HG03432 (cell line): ENCODE measurements at regions not wholly inside any gene's neighbourhood (a gene's known extent, or its start where the extent isn't known, plus 50 kb on each side); places are given as distances from the start of the nearest gene placed in this dataset.
A peak's percentile ranks its signal among the peaks of the same experiment; 100 is the strongest.
"Not testable (repeated sequence)": the region's sequence is repeated elsewhere in the genome, so short reads cannot be mapped to it uniquely, and the experiment has no call there.

Experiments
- ATAC-seq: cut with Tn5 transposase; IDR thresholded peaks from one replicate; pipeline ENCODE4 v1.9.1; 2021; ENCODE audit warnings: mild to moderate bottlenecking, moderate library complexity; ENCODE audit not compliant: unreplicated experiment

DNA sequence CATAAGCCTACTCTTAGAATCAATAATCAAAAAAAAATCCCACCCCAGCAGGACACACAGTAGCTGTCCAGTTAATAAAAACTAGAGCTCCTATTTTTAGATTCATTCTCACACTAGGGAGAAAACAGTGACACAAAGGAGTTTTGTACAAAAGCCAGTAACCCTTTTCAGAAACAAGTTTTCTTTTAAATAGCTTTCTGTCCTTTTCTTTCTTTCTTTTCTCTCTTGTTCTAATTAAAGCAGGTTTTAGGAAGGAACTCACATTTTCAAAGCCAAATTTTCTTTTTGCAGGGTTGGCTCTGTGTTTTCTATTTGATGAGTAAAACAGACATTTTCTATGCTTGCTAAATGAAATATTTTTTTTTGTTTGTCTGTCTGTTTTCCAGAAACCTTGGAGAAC is 1390.7 kb downstream of the FAM181B start:
- no peak for ATAC-seq

DNA sequence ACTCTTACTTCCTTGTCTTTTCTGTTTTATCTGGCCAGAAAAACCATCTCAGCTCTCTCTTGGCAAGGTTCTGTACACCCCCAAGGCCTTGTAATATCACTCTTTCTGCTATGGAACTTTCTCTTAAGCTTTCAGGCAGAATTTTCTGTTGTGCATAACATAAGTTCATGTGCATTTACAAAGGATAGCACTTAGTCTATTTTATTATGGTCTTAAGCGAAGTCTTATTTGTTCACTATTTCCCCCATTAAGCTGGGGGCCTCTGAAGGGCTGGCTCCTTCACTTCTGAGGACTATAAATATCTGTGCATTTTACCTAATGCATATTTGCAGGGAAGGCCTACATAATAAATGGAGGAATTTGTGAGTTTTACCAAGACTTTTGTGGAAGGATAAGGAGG is 1393.4 kb downstream of the FAM181B start:
- no peak for ATAC-seq

DNA sequence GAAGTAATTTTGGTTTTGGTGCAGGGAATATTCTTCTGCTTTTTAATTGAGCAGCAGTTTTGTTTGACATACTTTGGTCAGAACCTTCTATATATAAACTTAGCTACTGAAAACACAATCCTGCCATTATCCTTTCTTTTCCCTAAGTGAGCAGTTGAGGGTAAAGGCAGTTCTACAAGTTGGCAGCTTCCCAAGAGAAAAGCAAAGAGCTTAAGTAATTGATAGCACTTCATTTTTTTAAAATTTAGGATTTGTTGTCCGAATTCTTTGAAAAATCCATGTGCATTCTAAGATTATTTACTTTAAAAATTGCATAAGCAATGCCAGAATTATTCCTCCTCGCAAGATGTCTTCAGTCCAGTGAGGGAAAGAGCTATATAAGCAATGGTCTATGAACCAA is 1394.1 kb downstream of the FAM181B start:
- ATAC-seq: no peak

DNA sequence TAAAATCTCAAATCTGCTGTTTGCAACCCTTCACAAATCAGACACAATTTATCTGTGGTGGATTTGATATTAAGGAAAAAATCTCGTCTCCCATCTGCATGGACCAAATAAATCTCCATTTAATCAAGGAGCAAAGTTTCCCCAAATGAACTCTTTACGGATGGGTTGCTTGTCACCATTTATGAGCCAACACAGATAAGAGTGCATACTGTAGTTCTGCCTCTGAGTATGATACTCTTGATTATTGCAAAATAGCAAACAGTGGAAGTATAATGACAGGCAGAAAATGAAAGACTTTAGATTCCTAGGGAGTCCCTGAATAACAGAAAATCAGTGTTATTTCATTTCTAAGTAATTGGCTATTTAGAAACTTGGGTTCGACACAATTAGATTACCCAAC is 1395.9 kb downstream of the FAM181B start:
- no peak for ATAC-seq

DNA sequence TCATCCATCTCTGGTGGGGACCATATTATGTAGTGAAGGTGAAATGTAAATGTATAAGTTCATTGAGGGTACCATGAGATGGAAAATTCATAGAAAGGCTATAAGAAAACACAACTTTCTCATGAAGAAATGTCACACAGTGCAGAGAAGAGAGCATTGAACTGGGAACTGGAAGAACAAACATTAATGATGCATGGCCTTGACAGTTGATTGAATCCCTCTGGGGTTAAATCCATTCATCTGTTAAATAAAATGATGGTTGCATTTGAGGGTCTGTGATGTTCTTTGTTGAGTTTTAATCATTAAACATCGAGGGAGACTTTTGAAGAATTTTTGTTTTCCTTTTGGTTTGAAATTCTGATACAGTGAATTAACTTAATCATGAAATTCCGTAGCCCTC is 1401.4 kb downstream of the FAM181B start:
- ATAC-seq: no peak

DNA sequence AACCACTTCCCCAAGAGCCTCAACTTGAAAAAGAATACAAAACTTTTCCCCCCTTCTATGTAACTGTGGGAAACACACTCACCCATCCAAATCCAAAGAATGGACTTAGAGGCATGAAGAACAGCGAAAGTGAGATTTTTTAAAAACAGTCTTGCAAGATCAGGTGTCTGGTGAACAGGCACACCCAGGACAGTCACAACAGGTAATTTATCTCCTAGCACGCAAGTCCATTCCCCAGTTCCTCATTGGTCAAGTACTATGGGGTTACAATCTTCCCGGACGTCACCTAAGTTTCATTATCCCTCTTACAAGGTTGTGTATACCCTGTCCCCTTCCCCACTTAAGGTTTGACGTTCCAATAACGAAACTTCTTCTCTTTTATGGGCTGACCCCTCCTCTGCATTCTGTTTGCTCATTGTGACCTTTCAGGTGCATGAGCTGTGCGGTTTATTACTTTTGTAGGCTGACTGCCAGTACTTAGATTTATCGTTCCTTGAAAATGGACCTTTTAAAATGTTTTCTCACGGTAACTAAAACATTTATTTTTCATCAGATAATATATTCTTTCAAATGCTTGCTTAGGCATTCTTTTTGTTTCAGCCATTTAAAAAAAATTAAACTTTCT is 1401.9 kb downstream of the FAM181B start:
- no peak for ATAC-seq

DNA sequence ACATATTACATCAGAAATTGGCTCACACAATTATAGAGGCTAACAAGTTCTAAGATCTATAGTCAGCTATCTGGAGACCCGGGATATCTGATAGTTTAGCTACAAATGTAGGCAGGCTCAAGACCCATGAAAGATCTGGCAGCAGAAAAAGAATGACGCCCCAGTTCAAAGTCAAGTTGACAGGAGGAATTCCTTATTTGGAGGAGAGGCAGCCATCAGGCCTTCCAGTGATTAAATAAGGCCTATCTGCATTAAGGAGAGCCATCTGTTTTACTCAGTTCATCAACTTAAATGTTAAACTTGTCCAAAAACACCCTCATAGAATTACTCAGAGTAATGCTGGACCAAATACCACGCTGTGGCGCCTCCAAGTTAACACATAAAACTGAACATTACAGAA is 1402.6 kb downstream of the FAM181B start:
- no peak for ATAC-seq

DNA sequence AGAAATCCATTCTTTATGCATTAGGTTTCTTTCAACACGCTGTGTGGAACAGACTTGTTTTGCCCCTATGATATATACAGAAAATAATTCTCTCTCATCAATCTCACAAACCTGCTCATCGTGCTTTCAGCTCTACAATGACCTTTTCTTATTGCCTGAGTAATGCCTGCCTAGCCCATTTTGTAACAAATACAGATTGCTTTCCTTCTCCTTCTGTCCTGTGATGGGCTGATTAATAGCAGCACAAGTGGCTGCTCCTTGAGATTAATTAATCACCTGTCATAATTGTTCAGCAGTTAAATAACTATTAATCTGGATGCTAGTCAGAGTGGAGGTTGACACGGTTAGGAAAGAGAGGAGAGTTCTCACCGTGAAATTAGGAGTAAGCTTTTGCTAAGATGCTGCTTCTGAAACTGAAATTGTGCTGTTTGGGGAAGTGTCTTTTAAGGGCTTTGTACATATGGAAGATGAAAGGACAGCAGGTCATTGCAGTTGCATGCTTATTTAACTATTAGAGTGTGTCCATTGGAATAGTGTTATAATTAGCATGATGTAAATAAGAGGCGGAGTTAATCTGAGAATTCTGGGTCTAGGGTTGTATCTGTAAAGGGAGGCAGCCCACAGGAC is 1430.5 kb downstream of the FAM181B start:
- ATAC-seq: no peak

DNA sequence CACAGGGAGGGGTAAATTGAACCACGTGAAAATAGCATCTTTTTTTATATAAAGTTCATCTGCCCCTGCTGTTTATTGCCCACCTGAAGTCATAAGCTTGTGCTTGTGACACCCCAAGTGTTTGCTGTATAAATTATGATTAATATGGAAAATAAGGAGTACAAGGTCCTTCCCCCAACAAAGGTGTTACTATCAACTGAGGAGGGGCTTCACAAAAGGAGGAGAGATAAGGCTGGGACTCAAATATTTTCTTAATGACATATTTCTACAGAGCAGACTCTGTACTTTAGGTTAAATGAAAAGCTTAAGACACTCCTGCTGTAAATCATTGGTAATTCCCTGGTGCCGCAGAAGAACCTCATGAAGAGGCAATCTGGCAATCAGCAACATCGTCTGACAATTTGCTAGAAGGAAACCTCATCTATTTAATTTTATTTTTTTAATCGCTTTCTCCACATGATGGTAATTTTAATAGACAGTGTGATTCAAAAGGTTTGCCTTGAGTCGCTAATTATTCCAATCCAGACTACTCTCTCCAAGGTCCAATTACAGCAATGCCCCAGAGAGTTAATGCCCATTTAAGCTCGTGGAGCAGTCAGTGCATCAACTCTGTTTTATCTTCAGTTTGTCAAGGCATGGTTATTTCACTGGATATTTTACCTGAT is 1432.4 kb downstream of the FAM181B start:
- no peak for ATAC-seq

DNA sequence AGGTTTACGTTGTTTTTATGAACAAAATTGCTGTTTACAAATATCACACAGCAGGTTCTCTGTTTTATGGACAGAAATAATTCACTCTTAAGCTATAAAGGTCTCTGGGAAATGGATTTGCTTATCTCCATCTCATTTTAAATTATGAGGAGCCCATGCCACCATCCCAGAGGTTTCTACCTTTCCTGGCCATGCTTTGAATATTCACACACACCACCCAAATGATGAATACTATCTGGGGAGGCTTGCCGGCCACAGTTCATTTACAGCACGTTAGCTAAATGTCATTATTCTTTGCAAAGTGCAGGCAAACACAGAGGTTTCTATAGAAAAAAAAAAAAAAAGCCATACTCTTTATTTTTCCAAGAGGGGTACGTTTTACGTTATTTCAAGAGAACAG is 1446.7 kb downstream of the FAM181B start:
- ATAC-seq: no peak

DNA sequence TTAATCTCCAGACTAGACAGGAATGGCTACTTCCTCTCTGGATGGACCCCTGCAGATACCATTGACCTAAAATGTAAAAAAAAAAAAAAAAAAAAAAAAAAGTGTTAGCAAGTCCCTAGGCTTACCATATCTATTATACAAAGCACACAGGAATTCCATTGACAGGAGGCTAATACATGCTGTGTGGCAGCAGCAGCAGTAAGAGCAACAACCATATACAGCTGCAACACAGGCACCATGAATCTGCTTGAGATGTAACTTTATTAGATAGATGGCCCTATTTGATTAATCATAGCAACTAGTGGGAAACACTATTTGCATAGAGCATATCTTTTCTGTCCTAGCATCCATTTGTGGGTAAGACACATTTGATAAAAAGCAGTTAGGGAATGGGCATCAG is 1447.1 kb downstream of the FAM181B start:
- no peak for ATAC-seq

DNA sequence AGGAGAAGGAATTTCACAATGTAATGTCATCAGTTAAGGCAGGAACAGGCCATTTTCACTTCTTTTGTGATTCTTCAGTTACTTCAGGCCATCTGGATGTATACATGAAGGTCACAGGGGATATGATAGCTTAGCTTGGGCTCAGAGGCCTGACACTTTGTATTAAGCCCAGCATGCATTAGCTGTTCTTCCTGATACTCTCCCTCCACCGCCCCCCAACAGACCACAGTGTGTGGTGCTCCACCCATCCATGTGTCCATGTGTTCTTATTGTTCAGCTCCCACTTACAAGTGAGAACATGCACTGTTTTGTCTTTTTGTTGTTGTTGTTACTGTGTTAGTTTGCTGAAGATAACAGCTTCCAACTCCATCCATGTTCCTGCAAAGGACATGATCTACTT is 1453.4 kb downstream of the FAM181B start:
- ATAC-seq: not testable (repeated sequence)

DNA sequence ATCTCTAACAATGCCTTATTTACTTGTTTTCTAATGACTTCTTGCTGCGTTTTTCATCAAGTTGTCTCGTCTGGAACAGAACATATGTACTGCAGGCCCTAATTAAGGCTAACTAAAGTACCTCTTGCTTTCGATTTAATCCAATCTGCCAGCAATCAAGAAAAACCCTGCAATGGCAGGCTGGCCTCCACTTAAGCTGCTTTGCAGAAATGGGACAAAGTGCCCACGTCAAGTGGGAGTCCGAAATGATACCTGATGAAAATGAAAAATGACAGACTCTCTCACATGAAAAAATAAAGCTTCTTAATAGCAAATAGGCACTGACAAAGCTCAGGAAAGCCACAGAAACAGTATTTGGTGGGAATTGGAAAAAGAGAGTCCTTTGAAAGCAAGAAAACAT is 1454.7 kb downstream of the FAM181B start:
- ATAC-seq: no peak

DNA sequence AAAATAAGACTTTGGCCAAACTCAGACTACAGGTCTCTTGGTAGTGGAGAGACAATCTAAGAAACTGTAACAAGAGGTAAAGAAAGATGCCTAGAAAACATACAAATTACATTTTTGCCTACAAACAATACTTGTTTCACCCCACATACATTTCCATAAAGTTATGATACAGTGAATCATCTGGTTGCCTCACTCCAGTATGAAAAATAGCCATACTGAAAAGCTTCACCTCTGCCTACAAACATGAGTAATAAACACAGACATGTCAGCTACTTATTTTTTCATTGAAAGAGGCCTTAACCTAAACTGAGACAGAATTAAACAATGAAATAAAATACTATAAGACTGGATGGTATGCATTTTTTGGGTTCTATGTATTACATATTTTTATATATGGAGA is 1463.0 kb downstream of the FAM181B start:
- ATAC-seq: no peak

DNA sequence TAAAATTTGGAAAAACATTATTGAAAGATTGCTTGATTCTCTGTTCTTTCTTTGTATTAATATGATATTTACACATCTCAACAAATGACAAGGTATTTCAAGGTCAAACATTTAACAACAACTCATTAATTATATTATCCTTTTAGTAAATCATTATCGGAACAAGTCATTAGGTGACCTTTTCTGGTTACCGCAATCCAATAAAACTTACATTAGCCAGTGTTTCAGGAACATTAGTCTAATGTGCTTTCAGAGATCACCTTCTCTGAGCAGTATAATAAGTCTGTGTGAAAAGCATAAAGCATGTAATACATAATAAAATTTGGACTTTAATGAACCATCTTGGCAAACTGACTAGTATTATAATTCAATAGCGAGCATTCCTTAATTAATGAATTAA is 1466.4 kb downstream of the FAM181B start:
- no peak for ATAC-seq

DNA sequence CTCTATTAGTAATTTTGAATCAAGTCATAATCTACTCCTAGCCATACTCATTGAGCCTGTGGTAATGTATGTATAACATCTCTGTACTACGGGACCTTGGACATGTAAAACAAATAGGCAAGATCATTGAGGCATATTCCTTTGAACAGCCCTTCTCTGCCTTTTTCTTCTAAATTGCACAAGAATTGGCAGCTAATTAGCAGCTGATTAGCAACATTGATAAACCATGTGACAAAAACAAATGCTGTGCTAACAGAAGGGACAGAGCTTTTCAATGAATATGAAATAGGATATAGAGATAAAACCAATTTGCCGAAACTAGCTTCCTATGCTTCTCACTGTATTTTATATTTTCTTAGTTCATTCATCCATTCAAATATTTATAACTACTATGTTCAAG is 1474.2 kb downstream of the FAM181B start:
- ATAC-seq: no peak

DNA sequence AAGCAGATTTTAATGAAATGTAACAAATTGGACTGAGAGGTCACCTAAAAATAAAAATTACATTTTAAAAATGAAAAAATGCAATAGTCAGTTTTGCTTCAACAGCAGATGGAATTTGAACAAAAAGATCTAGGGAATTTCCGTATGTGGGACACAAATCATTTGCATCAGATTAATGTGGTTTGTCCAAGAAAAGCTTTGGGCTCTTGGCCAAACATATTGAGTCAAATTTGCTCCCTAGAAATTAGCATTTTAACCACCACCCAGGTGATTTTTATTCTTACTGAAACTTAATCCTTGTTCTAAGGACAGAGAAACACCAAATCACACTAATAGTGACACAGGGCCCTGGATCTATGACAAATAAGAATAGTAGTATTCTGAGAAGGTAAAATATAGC is 1477.8 kb downstream of the FAM181B start:
- ATAC-seq: no peak

DNA sequence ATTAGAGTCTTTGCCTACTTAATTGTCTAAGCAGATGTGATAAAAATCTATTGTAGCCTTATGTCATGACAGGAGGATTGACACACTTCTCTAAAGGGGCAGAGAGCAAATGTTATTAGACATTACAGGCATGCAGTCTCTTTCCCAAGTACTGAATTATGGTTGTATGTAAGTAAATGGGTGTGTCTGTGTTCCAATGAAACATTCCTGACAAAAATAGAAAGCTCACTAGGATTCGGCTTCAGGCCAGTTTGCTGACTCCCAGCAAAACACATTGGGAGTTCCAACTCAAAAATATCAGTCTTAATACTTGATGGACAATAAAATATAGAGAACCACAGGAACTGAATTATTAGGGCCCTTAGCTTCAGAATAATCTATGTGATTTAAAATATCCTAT is 1480.4 kb downstream of the FAM181B start:
- no peak for ATAC-seq

DNA sequence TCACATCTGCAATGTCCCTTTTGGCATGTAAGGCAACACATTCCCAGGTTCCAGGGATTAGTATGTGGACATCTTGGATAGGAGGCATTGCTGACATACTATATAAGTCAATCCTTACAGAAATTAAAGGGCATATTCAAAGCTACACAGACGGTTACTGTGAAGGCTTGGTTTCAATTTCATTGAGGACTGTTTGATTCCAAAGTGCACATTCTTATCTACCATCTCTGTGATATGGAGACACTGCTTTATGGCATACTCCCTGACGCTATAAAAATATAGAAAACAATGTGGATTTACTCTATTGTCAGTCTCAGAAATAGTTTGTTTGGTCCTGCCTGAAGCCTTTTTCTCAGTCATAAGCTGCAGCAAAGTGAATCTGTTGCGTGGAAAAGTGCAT is 1486.7 kb downstream of the FAM181B start:
- no peak for ATAC-seq

DNA sequence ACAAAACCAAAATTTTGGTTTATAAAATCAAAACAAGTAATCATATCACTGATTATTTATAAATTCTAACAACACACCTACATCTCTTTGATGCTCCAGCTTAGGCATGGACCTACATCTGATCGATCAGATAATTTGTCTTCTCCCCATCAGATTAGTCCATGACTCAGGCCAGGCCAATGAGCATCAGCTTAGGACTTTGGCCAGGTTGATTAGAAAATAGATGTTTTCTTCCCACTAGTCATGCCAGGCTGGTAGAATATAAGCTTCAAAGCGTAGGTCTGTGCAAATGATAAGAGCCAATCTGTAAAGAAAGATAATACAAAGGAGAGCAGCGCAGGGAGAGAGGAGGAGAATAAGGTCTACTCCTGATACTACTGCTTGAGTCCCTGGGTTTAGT is 1487.9 kb downstream of the FAM181B start:
- no peak for ATAC-seq

DNA sequence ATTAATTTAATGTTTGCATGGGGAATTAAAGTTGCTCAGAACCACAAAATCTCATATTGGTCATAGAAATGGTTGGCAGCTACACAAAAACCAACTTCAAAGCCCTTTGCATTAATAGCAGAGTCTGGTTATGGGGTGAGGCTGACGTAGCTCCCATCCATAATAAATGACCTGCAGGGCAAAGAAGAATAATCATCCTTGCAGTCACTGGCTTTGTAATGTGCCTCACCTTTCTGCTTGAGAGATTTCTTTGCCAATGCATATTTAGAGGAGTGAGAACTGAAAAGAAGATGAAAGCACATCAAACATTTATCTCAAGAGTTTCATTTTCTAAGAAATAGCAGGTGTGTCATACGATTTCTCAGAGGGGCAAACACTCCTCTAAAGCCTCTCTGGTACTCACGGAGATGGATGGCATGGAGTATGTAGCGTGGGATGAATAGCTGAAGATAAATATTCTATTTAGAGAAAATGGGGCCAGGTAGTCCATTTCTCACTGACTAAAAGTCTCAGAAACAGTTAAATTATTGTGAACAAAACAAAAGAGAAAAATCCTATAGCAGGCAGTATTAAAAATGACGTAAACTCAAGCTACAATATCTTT is 1491.9 kb downstream of the FAM181B start:
- ATAC-seq: no peak

DNA sequence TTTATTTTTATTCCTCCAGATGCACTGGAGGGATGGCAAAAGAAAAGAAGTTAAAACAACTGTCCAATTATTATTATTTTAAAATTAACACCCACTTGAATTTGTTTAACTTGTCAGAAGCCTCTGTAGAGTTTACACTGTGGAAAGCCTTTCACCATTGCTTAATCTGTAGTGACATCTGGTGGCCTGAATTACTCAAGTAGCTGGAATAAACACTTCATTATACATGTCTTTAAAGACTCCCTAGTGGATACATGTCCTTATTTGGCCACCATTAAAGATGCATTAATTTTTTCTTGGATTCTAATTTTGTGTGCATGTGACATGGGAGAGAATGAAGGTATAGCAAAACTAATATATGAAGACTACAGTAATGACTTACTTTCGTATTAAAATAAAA is 1496.5 kb downstream of the FAM181B start:
- peak; percentile 65 for ATAC-seq
